GM12872 (cell line): ENCODE measurements at regions not wholly inside any gene's neighbourhood (a gene's known extent, or its start where the extent isn't known, plus 50 kb on each side); places are given as distances from the start of the nearest gene placed in this dataset.

Experiments
- TF ChIP-seq, protein P1 (sequence below): IDR thresholded peaks from 3 replicates; pipeline ENCODE4 v1.5.1; 2011; ENCODE audit warnings: low read depth, mild to moderate bottlenecking, low read length, moderate library complexity; ENCODE audit not compliant: insufficient read depth

DNA sequence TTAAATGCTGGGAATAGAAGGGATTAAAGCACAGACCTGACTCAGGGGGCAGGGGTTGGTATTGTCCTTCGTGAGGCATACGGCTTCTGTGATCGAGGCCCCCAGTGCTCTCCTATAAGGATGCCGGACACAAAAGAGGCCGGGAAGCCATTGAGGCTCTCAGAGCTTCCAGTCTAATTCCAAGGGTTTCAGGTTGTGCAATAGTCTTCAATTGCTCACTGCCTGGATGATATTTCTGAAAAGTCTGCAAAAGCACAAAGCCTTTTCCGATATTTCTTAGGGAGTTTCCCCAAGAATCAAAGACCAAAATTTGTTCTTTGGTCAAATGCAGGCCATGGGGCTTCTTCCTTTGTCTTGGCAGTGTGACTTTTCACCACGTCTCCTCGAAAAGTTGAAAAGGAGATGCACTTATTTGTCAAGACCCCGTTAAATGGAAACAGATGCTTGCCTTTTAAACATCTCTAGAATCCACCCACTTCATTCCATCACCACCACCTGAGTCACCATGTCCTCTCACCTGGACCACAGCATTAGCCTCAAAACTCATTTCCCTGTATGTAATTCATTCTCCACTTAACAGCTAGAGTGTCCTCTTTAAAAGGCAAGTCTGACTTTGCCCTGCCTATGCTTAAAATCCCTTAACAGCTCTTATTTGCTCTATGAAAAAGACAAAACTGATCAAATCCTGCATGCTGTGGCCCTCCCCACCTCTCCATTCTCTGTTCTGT, 134.8 kb upstream of the NAMPT start:
- TF ChIP-seq, protein P1, sequence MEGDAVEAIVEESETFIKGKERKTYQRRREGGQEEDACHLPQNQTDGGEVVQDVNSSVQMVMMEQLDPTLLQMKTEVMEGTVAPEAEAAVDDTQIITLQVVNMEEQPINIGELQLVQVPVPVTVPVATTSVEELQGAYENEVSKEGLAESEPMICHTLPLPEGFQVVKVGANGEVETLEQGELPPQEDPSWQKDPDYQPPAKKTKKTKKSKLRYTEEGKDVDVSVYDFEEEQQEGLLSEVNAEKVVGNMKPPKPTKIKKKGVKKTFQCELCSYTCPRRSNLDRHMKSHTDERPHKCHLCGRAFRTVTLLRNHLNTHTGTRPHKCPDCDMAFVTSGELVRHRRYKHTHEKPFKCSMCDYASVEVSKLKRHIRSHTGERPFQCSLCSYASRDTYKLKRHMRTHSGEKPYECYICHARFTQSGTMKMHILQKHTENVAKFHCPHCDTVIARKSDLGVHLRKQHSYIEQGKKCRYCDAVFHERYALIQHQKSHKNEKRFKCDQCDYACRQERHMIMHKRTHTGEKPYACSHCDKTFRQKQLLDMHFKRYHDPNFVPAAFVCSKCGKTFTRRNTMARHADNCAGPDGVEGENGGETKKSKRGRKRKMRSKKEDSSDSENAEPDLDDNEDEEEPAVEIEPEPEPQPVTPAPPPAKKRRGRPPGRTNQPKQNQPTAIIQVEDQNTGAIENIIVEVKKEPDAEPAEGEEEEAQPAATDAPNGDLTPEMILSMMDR = no peak

DNA sequence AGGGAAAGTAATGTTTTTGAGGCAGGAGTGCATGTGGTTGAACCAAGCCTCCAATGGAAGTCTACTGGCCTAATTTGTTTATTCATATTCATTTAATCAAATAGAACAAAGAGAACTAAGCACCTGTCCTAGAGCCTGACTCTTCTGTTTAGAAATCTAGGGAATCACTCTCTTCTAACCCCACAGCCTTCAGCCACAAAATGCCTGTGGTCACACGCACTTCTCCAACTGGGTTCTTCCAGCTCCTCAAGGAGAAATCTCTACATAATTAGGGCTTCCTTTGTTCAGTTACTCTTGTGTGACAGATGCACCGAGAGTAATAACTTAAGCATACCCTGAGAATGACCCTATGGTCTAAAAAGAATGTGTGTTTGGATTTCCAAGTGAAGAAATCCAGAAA, 133.7 kb upstream of the NAMPT start:
- TF ChIP-seq, protein P1 = no peak

DNA sequence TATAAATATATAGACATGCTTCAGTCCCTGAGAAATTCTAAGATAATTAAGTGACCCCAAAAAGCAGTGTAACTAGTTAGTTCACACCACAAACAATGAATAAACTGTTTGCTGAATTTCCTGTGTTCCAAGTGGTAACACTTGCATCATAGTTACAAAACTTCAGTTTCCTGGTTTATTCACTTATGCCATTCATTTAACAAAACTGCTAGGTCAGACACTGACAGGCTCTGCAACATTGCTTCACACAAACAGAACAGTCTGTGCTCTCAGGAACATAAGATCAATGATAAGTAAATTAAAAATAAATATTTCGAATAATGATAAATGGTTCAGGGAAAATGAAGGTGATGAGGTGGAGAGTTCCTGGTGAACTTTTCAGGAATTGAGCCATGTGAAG, 133.3 kb upstream of the NAMPT start:
- TF ChIP-seq, protein P1 = no peak

DNA sequence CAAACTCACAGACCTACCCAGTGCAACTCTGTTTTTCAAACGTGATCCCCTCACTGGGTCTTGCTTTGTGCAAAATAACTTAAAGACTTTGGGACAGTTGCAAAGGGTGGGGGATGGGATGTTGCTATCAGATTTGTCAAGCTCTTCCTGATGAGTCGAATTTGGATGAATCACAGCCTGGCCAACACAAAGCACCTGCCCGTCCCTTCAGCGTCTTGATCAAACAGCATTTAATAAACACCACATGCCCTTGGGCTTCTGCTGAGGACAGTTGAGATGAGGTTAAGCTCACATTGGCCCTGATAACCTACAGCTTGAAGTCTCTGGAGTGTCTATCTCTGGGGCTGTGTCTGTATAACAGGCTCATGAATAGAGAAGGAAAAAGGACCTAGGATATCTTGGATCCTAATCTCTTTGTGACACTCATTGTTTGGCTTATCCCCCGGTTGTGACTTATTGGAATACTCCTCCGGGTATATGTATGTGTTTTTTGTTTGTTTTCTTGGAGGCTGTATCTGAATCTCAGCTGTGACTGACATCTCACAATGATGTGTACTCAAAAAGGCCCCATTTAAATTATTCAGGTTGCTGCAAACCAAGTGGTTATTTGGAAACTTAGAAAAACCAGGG, 132.6 kb upstream of the NAMPT start:
- TF ChIP-seq, protein P1 = no peak

DNA sequence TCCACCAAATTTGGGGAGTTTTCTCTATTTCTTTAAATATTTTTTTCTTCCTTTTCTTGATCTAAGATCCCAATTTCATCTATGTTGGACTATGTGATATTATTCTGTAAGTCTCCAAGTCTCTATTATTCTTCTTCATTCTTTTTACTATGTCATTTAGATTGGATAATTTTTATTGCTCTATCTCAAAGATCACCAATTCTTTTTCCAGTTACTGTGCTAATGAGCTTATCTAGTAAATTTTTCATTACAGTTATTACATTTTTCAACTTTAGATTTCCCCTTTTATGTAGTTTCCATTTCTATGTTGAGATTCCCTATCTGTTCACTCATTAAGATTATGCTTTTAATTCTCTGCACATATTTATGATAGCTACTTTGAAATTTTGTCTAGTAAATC, 131.6 kb upstream of the NAMPT start:
- TF ChIP-seq, protein P1 = no peak

DNA sequence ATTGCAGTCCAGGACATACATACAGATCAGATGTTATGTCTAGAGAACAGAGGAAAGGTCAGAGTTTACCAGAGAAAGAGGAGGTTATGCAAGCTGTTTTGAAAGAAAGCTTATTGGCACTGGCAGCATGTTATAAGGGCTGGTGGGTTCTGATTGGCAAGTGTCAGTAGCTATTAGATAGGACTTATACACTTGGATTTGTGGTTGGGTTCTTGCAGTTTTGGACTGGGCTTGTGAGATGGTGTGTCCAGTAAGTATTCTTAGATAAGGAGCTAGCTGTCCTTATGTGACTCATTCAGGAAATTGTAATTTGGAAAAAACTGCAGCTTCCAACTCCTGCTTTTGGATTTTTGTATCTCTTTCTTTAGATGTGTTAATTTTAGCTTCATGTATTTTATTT, 130.7 kb upstream of the NAMPT start:
- TF ChIP-seq, protein P1 = no peak

DNA sequence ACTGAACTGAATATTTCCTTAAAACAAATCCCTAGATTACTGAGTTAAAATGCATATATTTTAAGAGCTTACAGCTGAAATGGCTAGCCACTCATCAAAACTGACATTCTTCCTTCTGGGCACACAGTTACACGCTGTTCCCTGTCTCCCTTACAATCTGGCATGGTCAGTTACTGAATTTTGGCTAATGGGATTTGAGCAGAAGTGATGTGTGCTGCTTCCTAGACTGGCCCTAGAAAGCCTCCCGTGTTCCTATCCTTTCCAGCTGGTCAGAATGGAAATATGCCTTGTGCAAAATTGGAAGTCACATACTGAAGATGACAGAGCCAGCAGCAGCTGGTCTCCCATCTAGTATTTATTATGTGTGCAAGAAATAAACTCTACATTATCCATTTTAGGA, 128.7 kb upstream of the NAMPT start:
- TF ChIP-seq, protein P1 = no peak
